ENCODE measurements at regions not wholly inside any gene's neighbourhood (a gene's known extent, or its start where the extent isn't known, plus 50 kb on each side); places are given as distances from the start of the nearest gene placed in this dataset.

- no peak overlapping the region for H3K4me3 ChIP-seq (ENCODE audit: low read depth, low read length)
- no peak for TF ChIP-seq CTCF (IDR thresholded peaks at IDR 0.05; ENCODE audit: borderline replicate concordance, insufficient read depth, low read depth, low read length)
These were observed 182.3 kb upstream of the ST6GAL2 start for GRCh38 chr2:107068069-107068916.

- no peak for TF ChIP-seq CTCF (IDR thresholded peaks at IDR 0.05; ENCODE audit: borderline replicate concordance, insufficient read depth, low read depth, low read length)
- H3K4me3 ChIP-seq (ENCODE audit: low read depth, low read length) = no peak overlapping the region
These were observed 183.9 kb upstream of the ST6GAL2 start for GRCh38 chr2:107069890-107070289.

DNA sequence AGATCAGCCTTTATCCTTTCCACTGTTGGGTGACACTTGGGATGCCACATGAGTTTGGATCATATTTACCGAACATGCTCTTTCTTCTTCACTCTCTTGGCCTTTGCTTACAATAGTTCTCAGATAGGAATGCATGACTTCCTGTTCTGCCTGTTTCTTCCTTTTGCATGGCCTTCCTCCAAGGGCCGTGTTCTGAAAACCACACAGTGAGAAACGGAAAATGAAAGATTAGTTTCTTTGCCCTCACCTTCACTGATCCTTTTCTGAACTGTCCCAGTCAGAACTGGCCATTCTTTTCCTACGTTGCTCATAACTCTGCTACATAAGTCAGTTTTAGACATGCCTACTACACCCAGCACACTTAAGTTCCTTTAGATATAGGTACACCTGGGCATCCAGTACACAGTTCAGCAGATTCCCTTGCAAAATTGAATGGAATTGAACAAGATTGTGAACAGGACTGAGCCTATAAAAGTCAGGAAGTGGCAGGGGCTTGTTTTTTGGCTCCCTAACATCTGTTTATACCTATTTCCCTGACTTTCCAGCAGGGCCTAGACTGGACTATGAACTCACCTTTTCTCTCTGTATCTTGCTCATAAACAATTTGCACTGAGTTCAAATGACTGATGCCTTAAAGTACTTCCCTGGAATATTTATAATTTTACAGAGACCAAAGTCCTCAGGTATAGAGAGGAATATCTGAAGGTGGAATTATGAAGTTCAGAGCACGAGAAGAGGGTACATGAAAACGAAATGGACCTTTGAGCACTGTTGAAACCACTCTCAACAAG lies 186.4 kb upstream of the ST6GAL2 start:
- H3K4me3 ChIP-seq (ENCODE audit: low read depth, low read length) = no peak overlapping the region
- no peak for TF ChIP-seq CTCF (IDR thresholded peaks at IDR 0.05; ENCODE audit: borderline replicate concordance, insufficient read depth, low read depth, low read length)

- TF ChIP-seq CTCF (IDR thresholded peaks at IDR 0.05; ENCODE audit: borderline replicate concordance, insufficient read depth, low read depth, low read length) = no peak
- no peak overlapping the region for H3K4me3 ChIP-seq (ENCODE audit: low read depth, low read length)
These were observed 192.6 kb upstream of the ST6GAL2 start for GRCh38 chr2:107078584-107078983.

- TF ChIP-seq CTCF (IDR thresholded peaks at IDR 0.05; ENCODE audit: borderline replicate concordance, insufficient read depth, low read depth, low read length) = no peak
- H3K4me3 ChIP-seq (ENCODE audit: low read depth, low read length) = no peak overlapping the region
These were observed 200.5 kb upstream of the ST6GAL2 start for GRCh38 chr2:107086497-107086896.

- no peak overlapping the region for H3K4me3 ChIP-seq (ENCODE audit: low read depth, low read length)
- no peak for TF ChIP-seq CTCF (IDR thresholded peaks at IDR 0.05; ENCODE audit: borderline replicate concordance, insufficient read depth, low read depth, low read length)
These were observed 202.2 kb upstream of the ST6GAL2 start for GRCh38 chr2:107088156-107088555.

Measured in GM12875 (cell line).